SJCRH30 (cell line): ENCODE measurements at regions not wholly inside any gene's neighbourhood (a gene's known extent, or its start where the extent isn't known, plus 50 kb on each side); places are given as distances from the start of the nearest gene placed in this dataset.
"Not testable (repeated sequence)": the region's sequence is repeated elsewhere in the genome, so short reads cannot be mapped to it uniquely, and the experiment has no call there.

Experiments used
- DNase-seq, 2 experiments: peaks; one replicate each; pipeline ENCODE4 v3.0.0-alpha.2; 2015 to 2020
- H3K27ac ChIP-seq: fragments of 250-450 bp; sonication (Bioruptor Pico); 2 replicates; pipeline ENCODE4 v1.5.1; 2020; ENCODE audit warnings: mild to moderate bottlenecking, moderate library complexity
- H3K27me3 ChIP-seq: fragments of 250-450 bp; sonication (Bioruptor Pico); 2 replicates; pipeline ENCODE4 v1.5.1; 2020; ENCODE audit warnings: mild to moderate bottlenecking, moderate library complexity
- H3K36me3 ChIP-seq: fragments of 250-450 bp; sonication (Bioruptor Pico); 2 replicates; pipeline ENCODE4 v1.5.1; 2020; ENCODE audit warnings: mild to moderate bottlenecking, moderate library complexity
- H3K4me1 ChIP-seq: fragments of 250-450 bp; sonication (Bioruptor Pico); 2 replicates; pipeline ENCODE4 v1.5.1; 2020; ENCODE audit warnings: mild to moderate bottlenecking, moderate library complexity
- H3K4me3 ChIP-seq: fragments of 250-450 bp; sonication (Bioruptor Pico); 2 replicates; pipeline ENCODE4 v1.5.1; 2020; ENCODE audit warnings: mild to moderate bottlenecking, moderate library complexity
- H3K9me3 ChIP-seq: fragments of 250-450 bp; sonication (Bioruptor Pico); replicated peaks from 2 replicates; pipeline ENCODE4 v1.5.1; 2020; ENCODE audit warnings: mild to moderate bottlenecking, moderate library complexity

DNA sequence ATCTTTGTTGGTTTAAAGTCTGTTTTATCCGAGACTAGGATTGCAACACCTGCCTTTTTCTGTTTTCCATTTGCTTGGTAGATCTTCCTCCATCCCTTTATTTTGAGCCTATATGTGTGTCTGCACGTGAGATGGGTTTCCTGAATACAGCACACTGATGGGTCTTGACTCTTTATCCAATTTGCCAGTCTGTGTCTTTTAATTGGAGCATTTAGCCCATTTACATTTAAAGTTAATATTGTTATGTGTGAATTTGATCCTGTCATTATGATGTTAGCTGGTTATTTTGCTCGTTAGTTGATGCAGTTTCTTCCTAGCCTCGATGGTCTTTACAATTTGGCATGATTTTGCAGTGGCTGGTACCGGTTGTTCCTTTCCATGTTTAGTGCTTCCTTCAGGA is 149.4 kb upstream of the MRPS22 start:
- H3K9me3 ChIP-seq, H3K4me3 ChIP-seq, H3K4me1 ChIP-seq, H3K27me3 ChIP-seq, H3K27ac ChIP-seq, DNase-seq, H3K36me3 ChIP-seq: not testable (repeated sequence)

DNA sequence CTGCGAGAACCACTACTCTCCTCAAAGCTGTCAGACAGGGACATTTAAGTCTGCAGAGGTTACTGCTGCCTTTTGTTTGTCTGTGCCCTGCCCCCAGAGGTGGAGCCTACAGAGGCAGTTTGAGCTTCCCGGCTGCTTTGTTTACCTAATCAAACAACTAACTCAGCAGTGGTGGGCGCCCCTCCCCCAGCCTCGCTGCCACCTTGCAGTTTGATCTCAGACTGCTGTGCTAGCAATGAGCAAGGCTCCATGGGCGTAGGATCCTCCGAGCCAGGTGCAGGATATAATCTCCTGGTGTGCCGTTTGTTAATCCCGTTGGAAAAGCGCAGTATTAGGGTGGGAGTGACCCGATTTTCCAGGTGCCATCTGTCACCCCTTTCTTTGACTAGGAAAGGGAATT is 147.7 kb upstream of the MRPS22 start:
- H3K4me1 ChIP-seq, H3K27me3 ChIP-seq, H3K36me3 ChIP-seq, H3K9me3 ChIP-seq, H3K4me3 ChIP-seq, DNase-seq, H3K27ac ChIP-seq: not testable (repeated sequence)

DNA sequence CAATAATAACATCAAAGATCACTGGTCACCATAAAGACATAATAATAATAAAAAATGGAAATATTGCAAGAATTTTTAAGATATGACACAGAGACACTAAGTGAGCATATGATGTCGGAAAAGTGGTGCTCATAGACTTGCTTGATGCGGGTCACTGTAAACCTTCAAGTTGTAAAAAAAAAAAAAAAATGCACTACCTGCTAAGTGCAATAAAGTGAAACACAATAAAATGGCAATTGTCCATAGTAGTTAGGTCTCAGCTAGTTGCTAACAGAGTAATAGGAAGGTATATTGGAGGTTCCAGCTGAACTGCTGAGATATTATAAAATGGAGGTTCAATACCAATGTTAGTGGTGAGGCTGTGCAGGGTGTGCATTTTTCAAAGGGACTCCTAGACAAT is 146.6 kb upstream of the MRPS22 start:
- H3K27ac ChIP-seq: no peak overlapping the region
- no peaks in the 10 kb centered on the region for H3K9me3 ChIP-seq
- H3K27me3 ChIP-seq: no peaks in the 10 kb centered on the region
- 0 out of 2 replicates have a peak, but pooled peaks cover 3% of the 10 kb centered on the region for H3K4me1 ChIP-seq
- no peak for DNase-seq
- no peaks in the 10 kb centered on the region for H3K36me3 ChIP-seq
- H3K4me3 ChIP-seq: no peak overlapping the region

DNA sequence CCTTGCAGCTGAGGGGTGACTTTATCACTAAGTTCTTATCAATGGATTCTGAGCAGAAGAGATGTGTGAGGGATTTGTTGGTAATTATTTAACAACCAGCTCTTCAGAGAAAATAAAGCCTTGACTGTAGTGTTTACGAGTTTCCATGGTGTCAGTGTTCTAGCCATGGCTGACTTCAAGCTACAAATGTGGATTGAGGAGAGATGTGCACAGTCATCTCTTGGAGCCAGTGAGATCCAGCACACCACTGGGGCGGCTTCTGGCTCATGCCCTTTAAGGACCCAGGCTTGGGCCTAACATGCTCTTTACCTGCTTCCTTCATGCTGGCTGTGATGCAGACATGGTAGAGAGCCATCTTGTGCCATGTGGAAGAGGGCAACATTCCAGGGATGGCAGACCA is 145.6 kb upstream of the MRPS22 start:
- Histone ChIP-seq H3K9me3 (no peaks in the 10 kb centered on the region), H3K4me1 (0 out of 2 replicates have a peak, but pooled peaks cover 5% of the 10 kb centered on the region), H3K4me3 (no peak overlapping the region), H3K27me3 (no peaks in the 10 kb centered on the region), H3K36me3 (no peaks in the 10 kb centered on the region), H3K27ac (no peak overlapping the region)
- DNase-seq: no peak

DNA sequence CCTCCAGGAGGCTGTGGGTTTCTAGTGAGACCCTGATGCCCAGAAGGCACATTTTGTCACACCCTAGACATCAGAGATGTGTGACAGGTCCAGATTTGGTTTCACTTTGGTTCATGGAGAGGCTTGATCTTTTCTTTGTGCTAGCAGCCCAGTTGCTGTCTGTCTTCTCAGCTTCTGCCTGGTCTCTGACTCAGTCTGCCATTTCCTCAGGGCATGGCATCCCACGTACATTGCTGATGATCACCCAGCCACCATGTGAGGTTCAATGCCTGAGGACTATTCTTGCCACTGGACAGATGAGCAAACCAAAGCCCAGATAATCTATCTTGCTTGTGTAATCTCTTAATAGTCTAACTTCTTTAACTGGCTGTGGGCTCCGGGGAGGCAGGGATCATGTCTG is 144.9 kb upstream of the MRPS22 start:
- H3K27ac ChIP-seq: no peak overlapping the region
- 0 out of 2 replicates have a peak, but pooled peaks cover 5% of the 10 kb centered on the region for H3K4me1 ChIP-seq
- no peak overlapping the region for H3K4me3 ChIP-seq
- H3K27me3 ChIP-seq: no peaks in the 10 kb centered on the region
- H3K9me3 ChIP-seq: no peaks in the 10 kb centered on the region
- no peaks in the 10 kb centered on the region for H3K36me3 ChIP-seq
- no peak for DNase-seq

DNA sequence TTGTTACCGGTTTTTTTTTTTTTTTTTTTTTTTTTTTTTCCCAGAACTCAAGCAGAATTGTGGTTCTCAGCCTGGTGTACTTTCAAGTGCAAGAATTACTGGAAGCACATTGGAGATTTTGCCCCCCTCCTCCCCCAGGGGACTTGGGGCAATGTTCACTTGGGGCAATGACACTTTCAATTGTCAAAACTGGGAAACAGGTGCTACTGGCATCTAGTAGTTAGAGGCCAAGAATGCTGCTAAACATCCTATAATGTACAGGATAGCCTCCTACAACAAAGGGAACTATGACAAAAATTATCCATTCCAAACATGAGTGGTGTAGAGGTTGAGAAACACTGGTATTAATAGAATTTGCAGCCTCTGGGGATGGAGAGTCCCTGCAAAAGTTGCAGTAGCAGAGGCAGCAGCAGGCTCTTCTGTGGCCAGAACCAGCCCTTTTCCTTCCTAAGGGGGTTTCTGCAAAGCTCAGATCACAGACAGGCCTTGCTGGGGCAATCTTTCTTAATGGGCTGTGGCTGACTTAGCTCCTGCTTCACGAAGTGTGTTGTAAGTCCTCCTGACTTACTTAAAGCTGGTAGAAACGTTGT is 144.3 kb upstream of the MRPS22 start:
- H3K27me3 ChIP-seq: no peaks in the 10 kb centered on the region
- no peak overlapping the region for H3K4me3 ChIP-seq
- H3K9me3 ChIP-seq: no peaks in the 10 kb centered on the region
- DNase-seq: no peak
- H3K36me3 ChIP-seq: no peaks in the 10 kb centered on the region
- H3K4me1 ChIP-seq: 0 out of 2 replicates have a peak, but pooled peaks cover 5% of the 10 kb centered on the region
- H3K27ac ChIP-seq: no peak overlapping the region

DNA sequence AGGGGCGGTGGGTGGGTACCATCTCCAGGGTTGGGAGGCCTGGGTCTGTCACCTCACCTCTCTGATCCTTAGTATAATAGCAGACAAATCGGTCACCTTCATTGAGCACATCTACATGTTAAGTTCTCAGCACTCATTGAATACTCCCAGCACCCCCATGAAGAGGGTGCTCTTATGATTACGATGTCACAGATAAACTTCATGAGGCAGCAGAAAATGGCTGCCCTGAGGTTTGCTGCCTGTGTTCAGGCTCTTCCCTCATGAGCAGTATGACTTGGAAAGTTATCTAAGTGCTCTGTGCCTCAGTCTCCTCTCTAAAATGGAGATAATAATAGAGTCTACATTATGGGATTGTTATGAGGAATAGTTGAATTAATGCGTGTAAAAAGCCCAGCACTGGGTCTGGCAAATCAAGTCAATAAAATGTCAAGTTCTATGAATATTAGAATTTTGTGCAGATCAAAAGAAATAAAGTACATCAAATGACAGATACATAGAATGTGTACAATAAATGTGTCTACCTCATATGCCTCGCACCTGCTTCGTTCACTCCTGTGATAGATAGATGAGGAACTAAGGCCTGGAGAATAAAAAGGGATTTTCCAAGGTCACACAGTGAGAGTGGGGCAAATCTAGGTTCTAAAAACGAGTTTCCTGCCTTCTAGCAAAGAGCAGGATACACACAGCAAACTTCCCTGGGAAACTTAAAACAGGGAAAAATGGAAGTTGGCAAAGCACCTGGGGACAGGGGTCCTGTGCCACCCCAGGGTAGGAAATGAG is 142.2 kb upstream of the MRPS22 start:
- DNase-seq: no peak
- Histone ChIP-seq H3K27ac (no peak overlapping the region), H3K4me1 (peaks cover 9% of the 10 kb centered on the region; the same call in 1 of the 2 replicates), H3K9me3 (no peaks in the 10 kb centered on the region), H3K36me3 (no peaks in the 10 kb centered on the region), H3K27me3 (no peaks in the 10 kb centered on the region), H3K4me3 (no peak overlapping the region)

DNA sequence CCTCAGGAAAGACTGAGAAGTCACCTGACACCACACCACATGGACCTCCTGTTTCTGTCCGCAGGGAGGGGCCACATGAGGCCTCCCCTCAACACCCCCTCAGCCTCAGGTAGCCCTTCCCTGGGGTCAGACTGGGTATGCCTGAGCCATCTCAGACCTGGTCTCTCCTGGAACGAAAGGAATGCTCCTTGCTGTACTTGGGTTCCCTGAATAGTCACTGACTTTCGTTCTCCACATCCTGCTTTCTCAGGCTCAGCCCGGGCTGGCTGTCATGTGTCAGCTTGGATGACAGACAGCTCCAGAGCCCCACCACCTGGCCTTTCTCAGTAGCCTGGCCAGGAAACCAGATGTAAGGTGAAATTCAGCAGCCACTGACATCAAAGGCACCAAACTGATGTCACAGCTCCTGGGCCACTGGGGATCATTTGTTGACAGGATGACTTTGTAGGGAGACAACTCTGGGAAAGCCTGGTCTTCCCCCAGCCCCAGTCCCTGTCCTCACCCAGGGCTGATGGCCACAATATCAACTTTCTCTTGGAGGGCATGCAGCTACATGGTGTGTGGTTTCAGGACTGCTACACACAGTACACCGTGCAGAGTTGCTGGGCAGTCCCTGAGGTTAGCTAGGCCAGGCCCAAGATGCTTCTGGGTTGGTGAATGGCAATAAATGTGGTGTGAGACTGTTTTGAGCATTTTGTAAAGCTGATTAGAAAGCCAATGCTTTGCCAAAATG is 141.4 kb upstream of the MRPS22 start:
- Histone ChIP-seq H3K4me1 (peaks cover 9% of the 10 kb centered on the region; the same call in 1 of the 2 replicates), H3K27me3 (no peaks in the 10 kb centered on the region), H3K36me3 (no peaks in the 10 kb centered on the region), H3K9me3 (no peaks in the 10 kb centered on the region), H3K27ac (no peak overlapping the region), H3K4me3 (no peak overlapping the region)
- peak; percentile 36 to 37 for DNase-seq

DNA sequence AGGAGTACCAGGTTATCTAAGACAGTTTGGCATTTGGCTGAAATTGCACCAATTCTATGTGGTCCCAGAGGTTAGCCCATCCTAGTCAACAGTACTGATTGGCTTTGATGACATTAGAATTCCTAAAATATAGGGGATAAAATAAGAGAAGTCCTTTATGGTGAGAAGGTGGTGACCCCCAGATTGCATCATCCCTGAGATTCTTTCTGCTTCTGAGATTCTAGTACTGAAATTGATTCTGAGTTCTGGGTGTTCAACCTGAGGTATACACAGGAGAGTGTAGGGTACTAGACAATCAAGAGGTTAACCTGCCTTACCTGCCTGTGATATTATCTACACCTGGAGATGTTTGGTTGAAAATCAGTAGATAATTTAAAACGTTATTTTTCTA is 140.9 kb upstream of the MRPS22 start:
- Histone ChIP-seq H3K9me3 (no peaks in the 10 kb centered on the region), H3K36me3 (no peaks in the 10 kb centered on the region), H3K4me3 (no peak overlapping the region), H3K27ac (no peak overlapping the region), H3K27me3 (no peaks in the 10 kb centered on the region), H3K4me1 (peaks cover 9% of the 10 kb centered on the region; the same call in 1 of the 2 replicates)
- no peak for DNase-seq

DNA sequence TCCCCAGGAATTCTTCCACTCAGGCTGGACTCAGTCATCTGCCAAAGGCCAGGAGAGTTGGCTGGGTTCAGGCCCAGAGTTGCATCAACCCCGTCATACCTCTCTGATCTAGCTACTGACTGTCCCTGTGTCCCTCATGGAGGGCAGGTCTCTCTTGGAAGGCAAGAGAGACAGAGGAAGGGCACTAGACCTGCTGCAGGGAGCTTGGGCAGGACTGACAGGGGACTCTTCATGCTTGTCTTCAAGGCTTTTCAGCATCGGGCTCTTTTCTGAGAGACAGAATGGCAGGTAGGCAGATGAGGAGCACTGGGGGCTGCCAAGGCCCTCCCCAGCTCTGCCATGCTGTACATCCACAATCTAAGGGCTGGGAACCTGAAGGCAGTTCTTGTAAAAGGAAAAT is 140.1 kb upstream of the MRPS22 start:
- no peak overlapping the region for H3K4me3 ChIP-seq
- no peaks in the 10 kb centered on the region for H3K9me3 ChIP-seq
- H3K4me1 ChIP-seq: peaks cover 9% of the 10 kb centered on the region; the same call in 1 of the 2 replicates
- no peak for DNase-seq
- H3K27ac ChIP-seq: peak overlapping the region; percentile 41; the same call in 1 of the 2 replicates
- H3K36me3 ChIP-seq: no peaks in the 10 kb centered on the region
- no peaks in the 10 kb centered on the region for H3K27me3 ChIP-seq

DNA sequence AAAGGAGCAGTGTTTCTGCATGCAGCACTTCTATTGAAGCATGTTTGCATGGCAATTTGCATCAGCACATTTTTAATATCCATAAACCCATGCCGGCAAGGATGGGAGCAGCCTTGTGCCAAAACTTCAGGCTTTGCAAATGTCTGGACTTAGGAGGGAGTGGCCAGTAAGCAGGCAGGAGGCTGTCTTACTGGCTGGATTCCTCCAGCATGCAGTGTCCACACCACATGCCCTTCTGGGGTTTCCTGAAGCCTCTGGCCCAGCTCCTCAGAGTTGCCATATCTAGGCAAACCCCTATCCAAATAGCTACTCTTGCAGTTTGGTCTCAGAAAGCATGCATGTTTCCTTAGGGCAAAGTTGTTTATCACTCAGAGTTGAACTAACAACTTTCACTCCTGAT is 139.1 kb upstream of the MRPS22 start:
- H3K9me3 ChIP-seq: no peaks in the 10 kb centered on the region
- no peak overlapping the region for H3K4me3 ChIP-seq
- peaks cover 9% of the 10 kb centered on the region; the same call in 1 of the 2 replicates for H3K4me1 ChIP-seq
- H3K36me3 ChIP-seq: no peaks in the 10 kb centered on the region
- H3K27me3 ChIP-seq: no peaks in the 10 kb centered on the region
- H3K27ac ChIP-seq: peak overlapping the region; percentile 33; the same call in 1 of the 2 replicates
- peak in 1 of 2 experiments; percentile 35 for DNase-seq

DNA sequence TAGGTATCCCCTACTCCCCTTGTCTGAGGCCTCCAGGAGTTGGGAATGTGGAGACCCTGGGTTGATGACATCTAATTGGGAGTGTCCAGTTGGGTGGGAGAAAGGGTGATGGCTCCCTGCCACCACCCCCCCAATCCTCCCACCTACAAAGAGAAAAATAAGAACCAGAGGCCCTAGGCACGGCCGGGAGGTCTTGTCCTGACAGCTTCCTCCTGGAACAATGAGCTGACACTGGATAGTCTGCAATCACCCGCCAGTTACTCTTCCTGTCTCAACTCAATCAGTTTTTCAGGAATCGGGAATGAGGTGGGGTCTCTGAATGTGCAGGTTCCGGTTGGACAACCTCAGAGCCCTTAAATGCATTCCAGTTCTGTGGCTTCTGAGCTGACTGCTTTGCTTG is 129.9 kb upstream of the MRPS22 start:
- Histone ChIP-seq H3K36me3 (no peaks in the 10 kb centered on the region), H3K27ac (no peak overlapping the region), H3K9me3 (no peaks in the 10 kb centered on the region), H3K4me3 (no peak overlapping the region), H3K4me1 (no peaks in the 10 kb centered on the region), H3K27me3 (no peaks in the 10 kb centered on the region; the same call in 1 of the 2 replicates)
- DNase-seq: no peak

DNA sequence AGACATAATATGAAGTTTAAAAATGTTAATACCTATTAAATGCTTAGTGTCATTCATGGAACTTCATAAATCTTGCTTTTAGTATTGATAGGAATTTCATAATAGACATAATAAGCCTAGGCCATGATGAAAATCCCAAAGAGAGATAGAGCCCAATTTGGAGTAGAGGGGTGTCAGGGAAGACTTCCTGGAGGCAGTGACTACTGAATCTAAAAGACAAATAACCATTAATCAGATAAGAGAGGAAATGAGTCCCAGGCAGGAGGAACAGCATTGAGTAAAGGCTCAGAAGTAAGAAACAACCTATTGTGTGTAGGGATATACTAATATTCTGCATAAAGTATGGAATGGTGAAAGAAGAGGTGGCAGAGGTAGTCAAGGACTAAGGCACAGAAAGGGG is 126.9 kb upstream of the MRPS22 start:
- Histone ChIP-seq H3K4me1 (no peaks in the 10 kb centered on the region), H3K9me3 (no peaks in the 10 kb centered on the region), H3K27ac (no peak overlapping the region), H3K36me3 (no peaks in the 10 kb centered on the region), H3K4me3 (no peak overlapping the region), H3K27me3 (no peaks in the 10 kb centered on the region; the same call in 1 of the 2 replicates)
- DNase-seq: no peak

DNA sequence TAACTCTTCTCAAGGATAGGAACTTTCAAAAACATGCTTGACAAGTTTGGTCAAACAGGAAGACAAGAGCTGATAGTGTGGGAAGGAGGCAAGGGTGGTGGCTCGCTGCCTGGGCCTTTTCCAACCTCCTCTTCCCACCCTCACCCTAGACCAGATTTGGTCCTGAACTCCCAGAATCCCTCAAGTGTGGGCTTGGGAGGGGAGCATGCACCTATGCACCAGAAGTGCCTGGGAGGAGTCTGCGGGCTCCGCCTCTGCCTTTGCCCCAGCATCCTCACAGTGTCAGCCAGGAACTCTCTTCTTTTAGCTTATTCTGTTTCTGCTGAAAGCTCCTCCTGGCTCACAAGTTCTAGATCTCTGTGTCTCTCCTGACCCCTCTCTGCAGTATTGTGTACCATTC is 126.2 kb upstream of the MRPS22 start:
- no peaks in the 10 kb centered on the region for H3K36me3 ChIP-seq
- no peak for DNase-seq

DNA sequence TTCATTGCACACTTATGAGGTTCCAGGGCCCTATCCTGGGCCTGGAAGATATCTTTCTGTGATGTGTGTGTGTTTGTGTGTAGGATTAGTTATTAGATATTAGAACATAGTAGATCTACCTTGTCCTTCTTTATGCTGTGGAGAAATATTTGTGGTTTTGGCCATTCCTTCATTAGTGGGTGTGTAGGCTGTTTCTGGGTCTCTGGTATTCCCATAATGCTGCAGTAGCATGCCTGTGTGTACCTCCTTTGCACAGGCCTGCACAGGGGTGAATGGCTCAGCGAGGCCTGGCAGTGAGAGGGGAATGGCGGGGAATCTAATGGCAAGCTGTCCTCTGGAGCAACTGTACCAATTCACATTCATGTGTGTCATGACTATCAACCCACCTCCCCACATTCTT is 125.8 kb upstream of the MRPS22 start:
- no peak for DNase-seq
- Histone ChIP-seq H3K36me3 (no peaks in the 10 kb centered on the region), H3K4me3 (no peak overlapping the region), H3K9me3 (no peaks in the 10 kb centered on the region), H3K4me1 (no peaks in the 10 kb centered on the region), H3K27me3 (no peaks in the 10 kb centered on the region; the same call in 1 of the 2 replicates), H3K27ac (no peak overlapping the region)

More for the DNA sequence above, 126.2 kb upstream of the MRPS22 start:
- no peaks in the 10 kb centered on the region; the same call in 1 of the 2 replicates for H3K27me3 ChIP-seq
- H3K4me1 ChIP-seq: no peaks in the 10 kb centered on the region
- no peak overlapping the region for H3K4me3 ChIP-seq
- no peaks in the 10 kb centered on the region for H3K9me3 ChIP-seq
- no peak overlapping the region for H3K27ac ChIP-seq
